Body of pancreas (tissue), 4 donors: ENCODE measurements at regions not wholly inside any gene's neighbourhood (a gene's known extent, or its start where the extent isn't known, plus 50 kb on each side); places are given as distances from the start of the nearest gene placed in this dataset.

Experiments used
- ATAC-seq: fragments of 150-250 bp; one replicate; pipeline ENCODE4 v1.9.1; 2016
- DNase-seq, 4 donors: peaks; one replicate each; pipeline ENCODE4 v3.0.0-alpha.2; 2019
- H3K27ac ChIP-seq, 4 donors: fragments of 200-600 bp; sonication (generic); 1 replicate in 3 of 4; 2 replicates in 1 of 4; pipeline versions ENCODE4 v1.5.1 to v1.6.1; 2016 to 2019; ENCODE audit warnings: mild to moderate bottlenecking in 1 of 4, mixed read lengths in 1 of 4, moderate library complexity in 1 of 4
- H3K27me3 ChIP-seq, 2 donors: fragments of 200-600 bp; sonication (generic); one replicate each; pipeline ENCODE4 v1.6.0; 2016; ENCODE audit warnings: mild to moderate bottlenecking in 1 of 2
- H3K36me3 ChIP-seq, 2 donors: fragments of 200-600 bp; sonication (generic); replicated peaks in 1 of 2; 2 replicates each; pipeline ENCODE4 v1.5.1; 2016; ENCODE audit warnings: low read depth in 2 of 2; ENCODE audit not compliant: insufficient read depth in 1 of 2
- H3K4me1 ChIP-seq: fragments of 200-600 bp; sonication (generic); one replicate; pipeline ENCODE4 v1.6.0; 2016
- H3K4me3 ChIP-seq, 2 donors: fragments of 200-600 bp; sonication (generic); 1 replicate in 1 of 2; 2 replicates in 1 of 2; pipeline ENCODE4 v1.5.1; 2016 to 2019
- H3K9me3 ChIP-seq, 3 donors: fragments of 200-600 bp; sonication (generic); 1 replicate in 2 of 3; 2 replicates in 1 of 3; pipeline ENCODE4 v1.5.1; 2016
- POLR2A ChIP-seq, 3 donors: fragments of 450-650 bp; IDR thresholded peaks; one replicate each; pipeline ENCODE4 v1.6.1; 2016; ENCODE audit warnings: antibody characterized with exemption in 3 of 3, mild to moderate bottlenecking in 2 of 3
- WGBS, 2 donors: methylation state at CpG; one replicate each; pipeline ENCODE4 v1.1.5; 2017; 5-methylcytosine and 5-hydroxymethylcytosine counted together
- intact Hi-C: fragments of 100-400 bp; cut with DNase I; formaldehyde crosslinking; loops from one replicate; pipeline ENCODE4 v1.15.1; 2023
- TF ChIP-seq, protein P1 (sequence below), 7 experiments: fragments of 450-650 bp in 4 of 7; fragments of 200-600 bp in 3 of 7; sonication (generic) in 3 of 7; IDR thresholded peaks; one replicate each; pipeline ENCODE4 v1.5.1; 2016 to 2019; ENCODE audit warnings: antibody characterized with exemption in 7 of 7

- Histone ChIP-seq H3K4me1 (no peaks in the 10 kb centered on the region), H3K27ac (no peak overlapping the region), H3K36me3 (no peaks in the 10 kb centered on the region), H3K27me3 (no peaks in the 10 kb centered on the region), H3K9me3 (no peaks in the 10 kb centered on the region), H3K4me3 (no peak overlapping the region)
- no peak for DNase-seq
- 48 to 54% methylated on average over 5 of the region's 5 CpGs for WGBS, 2 donors
- intact Hi-C loops, result no loop called here
- TF ChIP-seq POLR2A (IDR thresholded peaks at IDR 0.05), result no peak
- TF ChIP-seq, protein P1, sequence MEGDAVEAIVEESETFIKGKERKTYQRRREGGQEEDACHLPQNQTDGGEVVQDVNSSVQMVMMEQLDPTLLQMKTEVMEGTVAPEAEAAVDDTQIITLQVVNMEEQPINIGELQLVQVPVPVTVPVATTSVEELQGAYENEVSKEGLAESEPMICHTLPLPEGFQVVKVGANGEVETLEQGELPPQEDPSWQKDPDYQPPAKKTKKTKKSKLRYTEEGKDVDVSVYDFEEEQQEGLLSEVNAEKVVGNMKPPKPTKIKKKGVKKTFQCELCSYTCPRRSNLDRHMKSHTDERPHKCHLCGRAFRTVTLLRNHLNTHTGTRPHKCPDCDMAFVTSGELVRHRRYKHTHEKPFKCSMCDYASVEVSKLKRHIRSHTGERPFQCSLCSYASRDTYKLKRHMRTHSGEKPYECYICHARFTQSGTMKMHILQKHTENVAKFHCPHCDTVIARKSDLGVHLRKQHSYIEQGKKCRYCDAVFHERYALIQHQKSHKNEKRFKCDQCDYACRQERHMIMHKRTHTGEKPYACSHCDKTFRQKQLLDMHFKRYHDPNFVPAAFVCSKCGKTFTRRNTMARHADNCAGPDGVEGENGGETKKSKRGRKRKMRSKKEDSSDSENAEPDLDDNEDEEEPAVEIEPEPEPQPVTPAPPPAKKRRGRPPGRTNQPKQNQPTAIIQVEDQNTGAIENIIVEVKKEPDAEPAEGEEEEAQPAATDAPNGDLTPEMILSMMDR (IDR thresholded peaks at IDR 0.05), result no peak
- no peak for ATAC-seq
Observed at GRCh38 chr3:99500485-99500884, 137.9 kb upstream of the COL8A1 start.

DNA sequence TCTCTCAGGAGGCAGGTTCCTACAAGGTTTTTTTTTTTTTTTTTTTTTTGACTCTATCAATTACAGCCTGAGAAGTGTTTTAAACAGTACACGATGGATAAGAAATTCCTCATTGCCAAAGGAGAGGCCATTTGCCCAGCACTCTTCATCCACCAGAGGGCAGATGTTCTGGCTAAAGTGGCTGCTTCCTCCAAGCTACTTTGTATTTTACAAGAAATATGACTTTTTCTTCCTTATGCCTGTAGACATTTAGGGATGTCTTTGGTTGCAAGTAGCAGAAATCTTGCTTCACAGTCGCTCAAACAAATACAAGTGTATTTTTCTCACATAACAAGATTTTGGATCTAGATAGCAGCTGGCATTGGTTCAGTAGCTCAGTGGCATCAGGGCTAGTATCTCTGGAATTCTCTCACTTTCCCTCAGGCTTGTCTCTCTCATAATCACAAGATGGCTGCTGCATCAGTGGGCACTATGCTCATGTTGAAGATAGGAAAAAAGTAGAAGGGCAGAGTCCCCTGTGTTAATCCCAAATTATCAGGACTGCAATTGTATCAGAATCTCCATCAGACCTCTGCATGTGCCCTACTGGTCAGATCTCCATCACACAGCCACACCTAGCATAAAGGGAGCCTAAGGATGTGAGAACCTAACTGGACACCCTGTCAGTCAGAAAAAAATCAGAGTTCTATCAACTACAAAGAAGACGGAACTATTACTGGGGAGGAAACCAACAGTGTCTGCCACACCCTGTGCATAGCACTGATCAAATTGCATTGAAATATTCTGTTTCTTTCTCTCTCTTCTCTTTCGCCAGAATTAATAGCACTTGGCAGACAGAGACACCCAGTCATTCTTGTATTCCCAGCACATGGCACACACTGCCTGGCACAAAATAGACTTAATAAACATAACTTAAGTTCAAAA lies 138.9 kb upstream of the COL8A1 start:
- TF ChIP-seq, protein P1 (IDR thresholded peaks at IDR 0.05), result peak in 5 of 7 experiments; percentile 29 to 43 (median 38)
- TF ChIP-seq POLR2A (IDR thresholded peaks at IDR 0.05), result no peak
- ATAC-seq, result no peak
- WGBS, 2 donors, result 29 to 31% methylated on average over 4 of the region's 4 CpGs
- Histone ChIP-seq H3K27ac (no peak overlapping the region), H3K4me3 (no peak overlapping the region), H3K36me3 (no peaks in the 10 kb centered on the region), H3K9me3 (no peaks in the 10 kb centered on the region), H3K27me3 (no peaks in the 10 kb centered on the region), H3K4me1 (no peaks in the 10 kb centered on the region)
- intact Hi-C loops, result no loop called here
- peak in 2 of 4 donors; percentile 11 to 17 for DNase-seq

- intact Hi-C loops, result no loop called here
- no peak for ATAC-seq
- no peak for TF ChIP-seq POLR2A (IDR thresholded peaks at IDR 0.05)
- no peaks in the 10 kb centered on the region for H3K36me3 ChIP-seq
- 49 to 58% methylated on average over 8 of the region's 8 CpGs for WGBS, 2 donors
- no peak overlapping the region for H3K4me3 ChIP-seq
- H3K27ac ChIP-seq, result no peak overlapping the region
- no peaks in the 10 kb centered on the region for H3K4me1 ChIP-seq
- H3K27me3 ChIP-seq, result no peaks in the 10 kb centered on the region
- DNase-seq, result no peak
- no peaks in the 10 kb centered on the region for H3K9me3 ChIP-seq
Observed at GRCh38 chr3:99498550-99499234, 139.7 kb upstream of the COL8A1 start.

GRCh38 chr3:99487894-99488293 lies 150.5 kb upstream of the COL8A1 start:
- no peaks in the 10 kb centered on the region for H3K27me3 ChIP-seq
- no peaks in the 10 kb centered on the region for H3K4me1 ChIP-seq
- intact Hi-C loops, result no loop called here
- no peak for DNase-seq
- H3K9me3 ChIP-seq, result no peaks in the 10 kb centered on the region
- H3K27ac ChIP-seq, result no peak overlapping the region
- WGBS, 2 donors, result 30 to 45% methylated on average over 1 of the region's 1 CpG
- H3K4me3 ChIP-seq, result no peak overlapping the region
- no peak for ATAC-seq
- H3K36me3 ChIP-seq, result no peaks in the 10 kb centered on the region
- no peak for TF ChIP-seq POLR2A (IDR thresholded peaks at IDR 0.05)
- TF ChIP-seq, protein P1 (IDR thresholded peaks at IDR 0.05), result no peak

DNA sequence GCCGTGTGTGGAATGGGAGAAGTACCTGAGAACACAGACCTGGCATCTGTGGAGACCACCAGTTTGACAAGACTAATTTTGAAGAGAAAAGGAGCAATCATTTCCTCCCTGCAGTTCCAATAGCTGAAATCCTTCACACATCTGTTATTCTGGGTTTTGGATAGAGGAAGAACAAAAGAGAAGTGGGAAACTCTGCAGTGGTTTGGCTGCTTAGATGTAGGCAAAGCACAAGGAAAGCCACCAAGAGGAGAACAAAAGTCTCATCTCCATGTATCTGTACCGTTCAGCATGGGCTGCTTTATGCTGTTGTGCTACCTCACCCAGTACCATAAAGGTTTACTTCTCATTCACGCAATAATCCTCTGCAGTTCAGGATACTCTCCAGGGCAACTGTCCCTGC lies 153.1 kb upstream of the COL8A1 start:
- no peaks in the 10 kb centered on the region for H3K27me3 ChIP-seq
- WGBS, 2 donors, result 35 to 62% methylated on average over 3 of the region's 3 CpGs
- intact Hi-C loops, result no loop called here
- H3K4me1 ChIP-seq, result no peaks in the 10 kb centered on the region
- TF ChIP-seq, protein P1 (IDR thresholded peaks at IDR 0.05), result no peak
- TF ChIP-seq POLR2A (IDR thresholded peaks at IDR 0.05), result no peak
- no peak overlapping the region for H3K4me3 ChIP-seq
- H3K36me3 ChIP-seq, result no peaks in the 10 kb centered on the region
- DNase-seq, result no peak
- ATAC-seq, result no peak
- H3K9me3 ChIP-seq, result no peaks in the 10 kb centered on the region
- H3K27ac ChIP-seq, result no peak overlapping the region
